ENCODE measurements at regions not wholly inside any gene's neighbourhood (a gene's known extent, or its start where the extent isn't known, plus 50 kb on each side); places are given as distances from the start of the nearest gene placed in this dataset.

GRCh38 chr2:129439406-129440302 lies 539.8 kb upstream of the RAB6C start:
- no peak for DNase-seq

- no peak for DNase-seq
Observed at GRCh38 chr2:129441610-129442009, 537.9 kb upstream of the RAB6C start.

GRCh38 chr2:129443235-129443864 lies 536.1 kb upstream of the RAB6C start:
- no peak for DNase-seq

GRCh38 chr2:129443865-129444739 lies 535.4 kb upstream of the RAB6C start:
- no peak for DNase-seq

- no peak for DNase-seq
Observed at GRCh38 chr2:129444751-129445150, 534.7 kb upstream of the RAB6C start.

- no peak for DNase-seq
Observed at GRCh38 chr2:129456691-129457090, 522.8 kb upstream of the RAB6C start.

GRCh38 chr2:129457277-129457818 lies 522.1 kb upstream of the RAB6C start:
- DNase-seq: no peak

GRCh38 chr2:129458006-129458405 lies 521.5 kb upstream of the RAB6C start:
- no peak for DNase-seq

GRCh38 chr2:129458436-129458835 lies 521.0 kb upstream of the RAB6C start:
- DNase-seq: no peak

GRCh38 chr2:129459200-129459876 lies 520.1 kb upstream of the RAB6C start:
- no peak for DNase-seq

- no peak for DNase-seq
Observed at GRCh38 chr2:129459881-129460280, 519.6 kb upstream of the RAB6C start.

GRCh38 chr2:129460299-129461198 lies 518.9 kb upstream of the RAB6C start:
- no peak for DNase-seq

- no peak for DNase-seq
Observed at GRCh38 chr2:129462349-129462748, 517.1 kb upstream of the RAB6C start.

- no peak for DNase-seq
Observed at GRCh38 chr2:129462967-129463366, 516.5 kb upstream of the RAB6C start.

GRCh38 chr2:129464036-129464435 lies 515.4 kb upstream of the RAB6C start:
- DNase-seq: no peak

- DNase-seq: no peak
Observed at GRCh38 chr2:129464631-129465030, 514.8 kb upstream of the RAB6C start.

GRCh38 chr2:129465045-129465444 lies 514.4 kb upstream of the RAB6C start:
- DNase-seq: no peak

GRCh38 chr2:129466389-129466788 lies 513.1 kb upstream of the RAB6C start:
- DNase-seq: no peak

- DNase-seq: no peak
Observed at GRCh38 chr2:129467012-129467779, 512.3 kb upstream of the RAB6C start.

GRCh38 chr2:129467941-129468340 lies 511.5 kb upstream of the RAB6C start:
- DNase-seq: no peak

GRCh38 chr2:129468879-129469278 lies 510.6 kb upstream of the RAB6C start:
- no peak for DNase-seq

All from DMS153 (cell line).